NCI-H69 (cell line): ENCODE measurements at regions not wholly inside any gene's neighbourhood (a gene's known extent, or its start where the extent isn't known, plus 50 kb on each side); places are given as distances from the start of the nearest gene placed in this dataset.
"Not testable (repeated sequence)": the region's sequence is repeated elsewhere in the genome, so short reads cannot be mapped to it uniquely, and the experiment has no call there.

ENCODE experiments used
- DNase-seq: peaks from one replicate; lab custom pipeline; 2025; lab: John Stamatoyannopoulos, UW

- peak; percentile 67 for DNase-seq
Measured at GRCh38 chr1:76687307-76688175, 179.7 kb upstream of the ST6GALNAC5 start.

GRCh38 chr1:76690766-76691165 lies 176.5 kb upstream of the ST6GALNAC5 start:
- DNase-seq = no peak

DNA sequence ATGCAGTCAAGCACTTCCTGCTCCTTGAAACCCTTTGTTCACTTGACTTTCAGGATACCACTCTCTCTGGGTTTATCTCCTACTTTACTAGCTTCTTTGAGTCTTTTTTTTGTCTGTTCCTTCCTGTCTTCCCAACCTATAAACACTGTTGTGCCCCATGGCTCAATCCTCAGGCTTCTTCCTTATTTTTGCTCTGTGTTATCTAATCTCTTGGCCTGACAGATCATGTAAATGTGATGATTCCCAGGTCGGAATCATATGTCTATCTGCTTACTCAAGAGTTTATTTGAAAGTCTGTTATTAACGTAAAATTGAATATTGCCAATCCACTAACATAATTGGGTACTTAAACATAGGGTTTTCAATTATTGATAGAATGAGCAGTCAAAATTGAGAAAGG lies 171.7 kb upstream of the ST6GALNAC5 start:
- no peak for DNase-seq

DNA sequence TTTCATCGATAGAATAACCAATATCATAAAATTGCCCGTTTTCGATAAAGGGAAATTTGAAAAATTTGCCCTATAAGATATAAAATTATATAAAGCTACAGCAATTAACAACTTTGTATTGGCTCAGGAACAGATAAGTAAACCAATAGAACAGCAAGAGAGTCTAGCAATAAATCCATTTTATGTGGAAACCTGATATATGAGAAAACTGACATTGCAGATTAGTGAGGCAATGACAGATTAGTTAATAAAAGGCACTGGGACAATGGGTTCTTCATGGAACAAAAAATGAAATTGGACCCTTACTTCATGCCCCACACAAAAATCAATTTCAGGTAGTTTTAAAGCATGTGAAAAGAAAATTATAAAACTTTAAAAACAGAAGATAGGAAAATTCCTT lies 169.9 kb upstream of the ST6GALNAC5 start:
- DNase-seq = no peak

- DNase-seq = not testable (repeated sequence)
Measured at GRCh38 chr1:76699646-76700045, 167.6 kb upstream of the ST6GALNAC5 start.

DNA sequence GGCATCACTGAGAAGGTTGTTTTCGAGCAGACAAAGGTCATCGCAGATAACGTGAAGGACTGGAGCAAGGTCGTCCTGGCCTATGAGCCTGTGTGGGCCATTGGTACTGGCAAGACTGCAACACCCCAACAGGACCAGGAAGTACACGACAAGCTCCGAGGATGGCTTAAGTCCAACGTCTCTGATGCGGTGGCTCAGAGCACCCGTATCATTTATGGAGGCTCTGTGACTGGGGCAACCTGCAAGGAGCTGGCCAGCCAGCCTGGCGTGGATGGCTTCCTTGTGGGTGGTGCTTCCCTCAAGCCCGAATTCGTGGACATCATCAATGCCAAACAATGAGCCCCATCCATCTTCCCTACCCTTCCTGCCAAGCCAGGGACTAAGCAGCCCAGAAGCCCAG lies 167.1 kb upstream of the ST6GALNAC5 start:
- DNase-seq = not testable (repeated sequence)

- no peak for DNase-seq
Measured at GRCh38 chr1:76705560-76705959, 161.7 kb upstream of the ST6GALNAC5 start.

GRCh38 chr1:76713535-76713934 lies 153.7 kb upstream of the ST6GALNAC5 start:
- DNase-seq = peak; percentile 58

- no peak for DNase-seq
Measured at GRCh38 chr1:76715474-76715873, 151.8 kb upstream of the ST6GALNAC5 start.

DNA sequence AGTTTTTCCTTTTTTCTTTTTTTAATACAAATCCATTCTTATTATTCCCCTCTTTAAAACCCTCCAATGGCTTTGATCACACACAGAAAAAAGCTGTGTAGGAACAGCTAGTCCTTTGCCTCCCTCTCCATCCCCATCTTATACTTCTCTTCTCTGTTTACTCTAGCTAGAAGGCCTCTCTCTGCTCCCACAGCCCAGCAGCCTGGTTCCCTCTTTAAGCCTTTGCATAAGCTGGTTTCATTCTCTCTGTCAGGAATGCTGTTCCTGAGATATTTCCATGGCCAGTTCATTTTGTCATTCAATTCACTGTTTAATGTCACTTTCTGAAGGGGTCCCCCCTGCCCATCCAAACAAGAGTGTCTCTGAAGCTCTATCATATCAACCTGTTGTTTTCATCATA lies 143.3 kb upstream of the ST6GALNAC5 start:
- no peak for DNase-seq

DNA sequence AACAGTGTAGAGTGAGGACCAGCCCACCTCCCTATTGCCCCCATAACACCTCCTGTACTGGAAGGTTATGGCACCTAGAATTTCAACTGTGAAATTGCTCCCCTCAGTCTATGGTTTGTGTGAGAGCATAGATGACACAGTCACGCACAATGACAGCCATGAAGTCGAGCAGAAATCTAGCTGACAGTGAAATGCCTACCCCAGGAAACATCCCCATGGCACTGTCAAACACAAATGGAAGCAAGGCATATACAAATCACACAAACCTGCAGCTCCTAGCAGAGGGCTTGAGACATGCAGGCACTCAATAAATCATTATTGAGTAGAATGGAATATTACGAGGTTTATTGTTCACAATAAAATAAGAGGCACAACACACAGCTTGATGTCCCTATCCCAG lies 142.5 kb upstream of the ST6GALNAC5 start:
- DNase-seq = no peak

DNA sequence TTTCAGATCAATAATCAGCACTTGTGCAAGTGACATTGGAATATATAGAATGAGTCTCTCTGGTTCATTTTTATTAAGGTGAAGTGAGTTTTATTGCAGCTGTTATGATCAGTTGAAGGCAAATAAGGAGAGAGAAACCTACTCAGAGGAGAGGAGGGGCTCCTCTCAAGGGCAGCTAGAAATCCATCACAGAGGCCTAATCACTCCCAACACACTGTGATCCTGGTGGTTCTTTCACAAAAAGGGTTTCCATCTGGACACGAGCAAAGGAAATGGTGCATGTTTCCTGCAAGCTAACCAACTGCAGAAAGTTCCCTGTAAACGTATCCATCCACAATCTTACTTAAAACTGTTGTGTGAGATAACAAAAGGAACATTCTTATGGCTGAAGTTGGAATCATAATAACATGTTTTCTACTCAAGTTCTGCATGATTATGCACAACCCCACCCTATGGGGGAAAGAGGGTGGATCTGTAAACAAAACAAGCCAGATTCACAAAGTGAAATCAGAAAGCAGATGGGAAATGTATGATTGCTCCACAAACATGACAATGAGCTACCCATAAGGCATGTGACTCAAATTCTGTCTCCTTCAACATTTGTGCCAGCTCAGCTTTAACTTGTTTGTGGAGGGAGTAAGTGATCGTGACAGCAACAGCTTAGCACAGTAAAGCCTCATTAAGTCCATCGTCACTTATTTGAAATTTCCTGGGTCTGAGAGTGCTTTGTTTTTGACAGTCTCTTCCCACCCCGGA lies 141.2 kb upstream of the ST6GALNAC5 start:
- DNase-seq = peak; percentile 77

- no peak for DNase-seq
Measured at GRCh38 chr1:76727520-76727919, 139.8 kb upstream of the ST6GALNAC5 start.

DNA sequence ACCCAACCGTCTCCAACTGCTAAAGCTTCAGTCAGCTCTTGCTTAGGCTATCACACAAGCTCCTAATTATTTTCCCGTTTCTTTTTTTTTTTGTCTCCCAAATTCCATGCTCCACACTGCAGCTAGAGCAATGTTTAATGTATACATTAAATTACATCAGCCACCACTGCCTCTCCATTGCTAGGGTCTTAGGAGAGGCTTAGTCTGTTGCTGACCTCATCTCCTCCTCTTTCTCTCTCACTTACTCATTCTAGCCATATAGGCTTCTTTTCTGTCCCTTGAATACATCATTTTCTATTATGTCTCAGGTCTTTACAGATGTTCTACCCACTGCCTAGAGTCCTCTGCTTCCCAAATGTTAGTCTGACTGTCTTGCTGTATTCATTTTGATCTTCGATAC lies 138.1 kb upstream of the ST6GALNAC5 start:
- no peak for DNase-seq

DNA sequence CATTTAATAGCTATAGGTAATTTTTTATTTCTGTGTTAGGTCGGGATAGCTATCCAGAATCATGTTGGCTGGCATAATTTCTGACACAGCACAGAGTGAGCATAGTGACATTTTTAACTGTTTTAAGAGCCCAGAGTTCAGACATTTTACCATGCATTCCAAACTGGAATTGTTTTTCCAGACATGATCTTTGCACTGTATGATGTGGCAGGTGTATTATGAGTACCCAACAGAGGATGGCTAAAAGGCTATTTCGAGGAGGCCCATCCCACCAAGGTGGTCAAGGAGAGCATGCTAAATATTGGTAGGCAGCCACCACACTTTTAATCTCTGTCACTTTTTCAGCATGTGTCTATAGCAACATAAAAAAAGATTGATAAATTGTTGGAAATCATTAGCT lies 137.3 kb upstream of the ST6GALNAC5 start:
- DNase-seq = no peak

GRCh38 chr1:76738355-76738754 lies 128.9 kb upstream of the ST6GALNAC5 start:
- DNase-seq = not testable (repeated sequence)

- peak; percentile 2 for DNase-seq
Measured at GRCh38 chr1:76740956-76741355, 126.3 kb upstream of the ST6GALNAC5 start.

DNA sequence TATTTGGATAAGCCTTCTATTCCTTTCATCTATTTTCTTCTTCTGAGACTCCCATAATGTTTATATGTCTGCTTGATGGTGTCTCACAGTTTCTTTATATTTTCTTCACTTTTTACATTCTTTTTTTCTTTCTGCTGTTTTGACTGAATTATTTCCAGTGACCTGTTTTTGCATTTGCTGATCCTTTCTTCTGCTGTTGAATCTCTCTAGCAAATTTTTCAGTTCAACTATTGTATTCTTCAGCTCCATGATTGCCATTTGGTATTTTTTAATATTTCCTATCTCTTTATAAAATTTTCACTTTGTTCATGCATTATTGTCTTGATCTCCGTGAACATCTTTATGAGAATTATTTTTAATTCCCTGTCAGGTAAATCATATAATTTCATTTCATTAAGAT lies 122.3 kb upstream of the ST6GALNAC5 start:
- DNase-seq = no peak

GRCh38 chr1:76746206-76746605 lies 121.1 kb upstream of the ST6GALNAC5 start:
- no peak for DNase-seq

- DNase-seq = no peak
Measured at GRCh38 chr1:76754730-76755129, 112.5 kb upstream of the ST6GALNAC5 start.

GRCh38 chr1:76759171-76759860 lies 108.0 kb upstream of the ST6GALNAC5 start:
- peak; percentile 23 for DNase-seq

DNA sequence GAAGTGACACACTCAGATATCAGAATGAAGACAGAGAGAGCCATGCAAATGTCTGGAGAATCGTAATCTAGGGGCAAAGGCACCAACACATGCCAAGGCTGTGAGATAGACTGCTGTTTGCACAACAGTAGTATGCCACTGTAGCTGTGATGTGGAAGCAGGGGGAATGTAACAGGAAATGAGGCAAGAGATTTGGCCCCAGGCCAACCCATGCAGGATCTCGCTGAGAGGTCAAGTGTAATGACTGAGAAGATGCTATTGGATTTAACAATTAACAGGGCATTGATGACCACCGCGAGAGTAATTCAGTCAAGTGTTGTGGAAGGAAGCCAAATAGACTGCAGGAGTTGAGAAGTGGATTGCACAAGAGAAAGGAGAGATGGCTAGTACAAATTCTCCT lies 107.3 kb upstream of the ST6GALNAC5 start:
- DNase-seq = peak; percentile 95

DNA sequence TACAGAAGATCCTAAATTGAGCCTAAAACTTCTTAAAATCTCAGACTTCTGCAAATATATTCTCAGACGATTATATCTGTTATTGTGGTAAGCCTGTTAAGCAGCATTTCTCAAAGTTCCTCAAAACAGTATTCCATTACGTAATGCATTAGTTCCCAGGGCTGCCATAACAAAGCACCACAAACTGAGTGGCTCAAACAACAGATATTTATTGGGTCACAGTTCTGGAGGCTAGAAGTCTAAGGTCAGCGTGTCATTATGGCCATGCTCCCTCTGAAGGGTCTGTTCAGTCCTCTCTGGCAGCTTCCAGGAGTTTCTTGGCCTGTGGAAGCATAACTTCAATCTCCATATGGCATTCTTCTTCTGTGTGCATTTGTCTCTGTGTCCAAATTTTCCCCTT lies 103.5 kb upstream of the ST6GALNAC5 start:
- no peak for DNase-seq
